H1 (cell line): ENCODE measurements at regions not wholly inside any gene's neighbourhood (a gene's known extent, or its start where the extent isn't known, plus 50 kb on each side); places are given as distances from the start of the nearest gene placed in this dataset.

Experiments
- CTCF ChIA-PET: fragments of 300-600 bp; sonication (Branson Sonifier 250); formaldehyde crosslinking; loops from one replicate; lab custom pipeline; 2021; ENCODE audit not compliant: partially characterized antibody; lab: Charles Lee
- POLR2A ChIA-PET: fragments of 300-600 bp; sonication (Branson Sonifier 250); formaldehyde crosslinking; loops from one replicate; lab custom pipeline; 2021; ENCODE audit warnings: inconsistent platforms; ENCODE audit not compliant: partially characterized antibody; lab: Charles Lee
- DNase-seq, 2 experiments: peaks; one replicate each; pipeline versions ENCODE4 v3.0.0 to v3.0.0-alpha.2; 2010 to 2022; ENCODE audit warnings: low spot score in 2 of 2, low read depth in 1 of 2, mixed read lengths in 1 of 2
- FAIRE-seq: peaks from 2 replicates; lab custom pipeline; 2011; peaks lifted over from hg19 to GRCh38; lab: Jason Lieb, UNC
- H2AFZ ChIP-seq: 2 replicates; pipeline ENCODE4 v1.8.1; 2012; ENCODE audit warnings: low read length, inconsistent platforms
- H2AK5ac ChIP-seq: 2 replicates; pipeline ENCODE4 v1.6.1; 2013; ENCODE audit warnings: low read depth, low read length
- H2BK120ac ChIP-seq: replicated peaks from 2 replicates; pipeline ENCODE3; 2013; ENCODE audit warnings: low read depth, low read length, inconsistent platforms
- H2BK12ac ChIP-seq: 2 replicates; pipeline ENCODE4 v1.6.1; 2013; ENCODE audit warnings: low read depth, low read length
- H2BK15ac ChIP-seq: 2 replicates; pipeline ENCODE4 v1.6.1; 2013; ENCODE audit warnings: low read length
- H2BK20ac ChIP-seq: 2 replicates; pipeline ENCODE4 v1.6.1; 2013; ENCODE audit warnings: low read length
- H2BK5ac ChIP-seq: 2 replicates; pipeline ENCODE4 v1.6.1; 2013; ENCODE audit warnings: low read depth, low read length
- H3K14ac ChIP-seq: 2 replicates; pipeline ENCODE4 v1.6.1; 2013; ENCODE audit warnings: inconsistent platforms; ENCODE audit not compliant: insufficient read length
- H3K18ac ChIP-seq: 2 replicates; pipeline ENCODE4 v1.6.1; 2013; ENCODE audit warnings: low read length; ENCODE audit errors: extremely low read depth
- H3K23ac ChIP-seq: 2 replicates; pipeline ENCODE4 v1.6.1; 2013; ENCODE audit warnings: inconsistent platforms; ENCODE audit not compliant: insufficient read length
- H3K23me2 ChIP-seq: 2 replicates; pipeline ENCODE4 v1.6.1; 2013; ENCODE audit warnings: low read depth, low read length
- H3K27ac ChIP-seq: 2 replicates; pipeline ENCODE4 v1.6.1; 2011; ENCODE audit warnings: low read depth, low read length, inconsistent platforms
- H3K27me3 ChIP-seq, 4 experiments: replicated peaks in 1 of 4; 1 replicate in 1 of 4; 2 replicates in 3 of 4; pipeline versions ENCODE4 v1.6.1 to v1.8.1; 2011 to 2013; ENCODE audit warnings: low read length in 3 of 4, mild to moderate bottlenecking in 3 of 4, inconsistent platforms in 2 of 4, mixed read lengths in 2 of 4, moderate library complexity in 1 of 4; ENCODE audit not compliant: control insufficient read depth in 3 of 4, insufficient read depth in 3 of 4; ENCODE audit errors: extremely low read depth in 1 of 4
- H3K36me3 ChIP-seq, 4 experiments: 2 replicates each; pipeline versions ENCODE4 v1.6.1 to v1.8.1; 2011 to 2013; ENCODE audit warnings: mild to moderate bottlenecking in 4 of 4, low read length in 3 of 4, moderate library complexity in 2 of 4, control low read depth in 1 of 4, inconsistent platforms in 1 of 4; ENCODE audit not compliant: insufficient read depth in 4 of 4, control insufficient read depth in 2 of 4
- H3K4ac ChIP-seq: replicated peaks from 2 replicates; pipeline ENCODE3; 2013; ENCODE audit warnings: low read length, low read depth, mixed read lengths, inconsistent platforms; ENCODE audit not compliant: insufficient read length
- H3K4me1 ChIP-seq, 4 experiments: replicated peaks in 1 of 4; 1 replicate in 1 of 4; 2 replicates in 3 of 4; pipeline versions ENCODE4 v1.6.1 to v1.8.1; 2011 to 2013; ENCODE audit warnings: low read length in 3 of 4, inconsistent platforms in 2 of 4, mixed read lengths in 1 of 4; ENCODE audit not compliant: insufficient read depth in 4 of 4, control insufficient read depth in 3 of 4
- H3K4me2 ChIP-seq, 2 experiments: 2 replicates each; pipeline versions ENCODE4 v1.6.1 to v1.8.1; 2011 to 2013; ENCODE audit warnings: low read depth in 2 of 2, low read length in 2 of 2, control low read depth in 1 of 2, inconsistent platforms in 1 of 2, mild to moderate bottlenecking in 1 of 2; ENCODE audit not compliant: insufficient read depth in 1 of 2
- H3K4me3 ChIP-seq, 4 experiments: fragments of 200-600, 300-600 bp in 1 of 4; sonication (generic), shearing (Covaris generic), sonication (Bioruptor Twin) in 1 of 4; 2 replicates each; pipeline versions ENCODE4 v1.5.1 to v1.8.1; 2011 to 2016; ENCODE audit warnings: low read length in 4 of 4, low read depth in 3 of 4, control low read depth in 2 of 4, inconsistent platforms in 2 of 4, mild to moderate bottlenecking in 2 of 4, mixed read lengths in 1 of 4, moderate library complexity in 1 of 4; ENCODE audit not compliant: insufficient read depth in 2 of 4; ENCODE audit errors: extremely low read depth in 1 of 4
- H3K56ac ChIP-seq: replicated peaks from 2 replicates; pipeline ENCODE3; 2013; ENCODE audit warnings: low read depth, mild to moderate bottlenecking, mixed read lengths, low read length, inconsistent platforms; ENCODE audit not compliant: insufficient read length
- H3K79me1 ChIP-seq: 2 replicates; pipeline ENCODE4 v1.6.1; 2013; ENCODE audit warnings: low read depth, low read length, control low read depth
- H3K79me2 ChIP-seq, 2 experiments: 2 replicates each; pipeline versions ENCODE4 v1.6.1 to v1.8.1; 2012 to 2013; ENCODE audit warnings: low read length in 2 of 2, mild to moderate bottlenecking in 2 of 2, inconsistent platforms in 1 of 2; ENCODE audit not compliant: insufficient read depth in 2 of 2, control insufficient read depth in 1 of 2
- H3K9ac ChIP-seq, 4 experiments: replicated peaks in 1 of 4; 1 replicate in 1 of 4; 2 replicates in 3 of 4; pipeline versions ENCODE4 v1.6.1 to v1.8.1; 2011 to 2013; ENCODE audit warnings: low read depth in 3 of 4, low read length in 3 of 4, control low read depth in 2 of 4, mild to moderate bottlenecking in 2 of 4, moderate library complexity in 2 of 4, inconsistent platforms in 1 of 4; ENCODE audit errors: extremely low read depth in 1 of 4
- H3K9me3 ChIP-seq, 2 experiments: 2 replicates each; pipeline versions ENCODE4 v1.6.1 to v1.8.1; 2012 to 2013; ENCODE audit warnings: mild to moderate bottlenecking in 2 of 2, moderate library complexity in 2 of 2, control low read depth in 1 of 2, inconsistent platforms in 1 of 2, low read depth in 1 of 2, low read length in 1 of 2, mixed read lengths in 1 of 2; ENCODE audit not compliant: insufficient read depth in 2 of 2
- H4K20me1 ChIP-seq, 2 experiments: replicated peaks in 1 of 2; 2 replicates each; pipeline versions ENCODE3 to v1.8.1; 2011 to 2013; ENCODE audit warnings: inconsistent platforms in 2 of 2, low read length in 2 of 2, mild to moderate bottlenecking in 1 of 2; ENCODE audit not compliant: insufficient read depth in 2 of 2, control insufficient read depth in 1 of 2
- H4K5ac ChIP-seq: 2 replicates; pipeline ENCODE4 v1.6.1; 2013; ENCODE audit warnings: low read length, low read depth, mixed read lengths, inconsistent platforms; ENCODE audit not compliant: insufficient read length
- H4K8ac ChIP-seq: 2 replicates; pipeline ENCODE4 v1.8.0; 2013; ENCODE audit warnings: mild to moderate bottlenecking, moderate library complexity, low read length, inconsistent platforms; ENCODE audit not compliant: insufficient read depth; ENCODE audit errors: extremely low read depth
- H4K91ac ChIP-seq: replicated peaks from 2 replicates; pipeline ENCODE3; 2013; ENCODE audit warnings: low read length, mixed read lengths, inconsistent platforms; ENCODE audit not compliant: insufficient read length
- BRCA1 ChIP-seq: IDR thresholded peaks from 2 replicates; pipeline ENCODE4 v1.6.1; 2012; ENCODE audit warnings: low read depth, low read length, improper control_type of control experiment
- CHD2 ChIP-seq: IDR thresholded peaks from 2 replicates; pipeline ENCODE4 v1.6.1; 2012; ENCODE audit warnings: low read length, improper control_type of control experiment
- WGBS, 2 experiments: shearing (Covaris generic) in 1 of 2; methylation state at CpG; one replicate each; pipeline versions ENCODE4 v1.1.6 to v1.1.7; 2013 to 2015; ENCODE audit warnings: low lambda C conversion rate in 2 of 2, mixed read lengths in 2 of 2, inconsistent platforms in 1 of 2, low coverage in 1 of 2, missing lambda C conversion rate in 1 of 2; ENCODE audit not compliant: insufficient replicate concordance in 2 of 2, insufficient coverage in 1 of 2, insufficient read length in 1 of 2; ENCODE audit errors: extremely low coverage in 1 of 2, missing lambda C conversion rate in 1 of 2; 5-methylcytosine and 5-hydroxymethylcytosine counted together

- Histone ChIP-seq H3K23me2 (no peaks in the 10 kb centered on the region), H4K8ac (no peak overlapping the region), H2BK15ac (no peak overlapping the region), H2AK5ac (no peak overlapping the region), H2BK120ac (no peak overlapping the region), H2AFZ (no peak overlapping the region), H4K91ac (no peak overlapping the region), H2BK5ac (no peak overlapping the region), H3K27ac (no peak overlapping the region), H3K4me3 (no peak overlapping the region), H3K4ac (no peak overlapping the region), H3K4me2 (no peak overlapping the region), H3K36me3 (no peaks in the 10 kb centered on the region; a peak in 1 of 8 replicates), H3K27me3 (no peaks in the 10 kb centered on the region), H3K56ac (no peak overlapping the region), H3K9ac (no peak overlapping the region), H2BK20ac (no peak overlapping the region), H3K79me2 (no peaks in the 10 kb centered on the region), H4K20me1 (no peaks in the 10 kb centered on the region), H3K79me1 (no peaks in the 10 kb centered on the region), H4K5ac (no peak overlapping the region), H2BK12ac (no peak overlapping the region), H3K9me3 (peaks cover 6 to 14% of the 10 kb centered on the region in 2 experiments; a peak in 3 of 4 replicates), H3K14ac (no peak overlapping the region), H3K23ac (no peak overlapping the region), H3K18ac (no peak overlapping the region), H3K4me1 (no peaks in the 10 kb centered on the region; a peak in 2 of 7 replicates)
- ChIA-PET CTCF (interaction anchor here (1.3 kb wide), 1 partner anchor 433 kb away, joined by 4 read pairs; no protein-coding TSS in a partner anchor), POLR2A (no interaction called here)
- WGBS, 2 experiments = 100% methylated on average over 1 of the region's 1 CpG; no CpG with 5 or more reads in 1 of the 2 experiments
- DNase-seq (no peak), FAIRE-seq (no peak)
- TF ChIP-seq CHD2 = no peak
- TF ChIP-seq BRCA1 = no peak
Observed at GRCh38 chr10:85039311-85039710, 710.9 kb downstream of the CCSER2 start.
